ENCODE measurements at regions not wholly inside any gene's neighbourhood (a gene's known extent, or its start where the extent isn't known, plus 50 kb on each side); places are given as distances from the start of the nearest gene placed in this dataset.

GRCh38 chr14:99024926-99025325, 247.1 kb downstream of the BCL11B start:
- TF ChIP-seq CTCF (conservative IDR thresholded peaks at IDR 0.05; ENCODE audit: low read depth, low read length), result no peak
- no peak for TF ChIP-seq POLR2A (IDR thresholded peaks at IDR 0.05; ENCODE audit: low read depth, low read length)
- no peak for TF ChIP-seq USF2 (IDR thresholded peaks at IDR 0.05; ENCODE audit: low read depth, low read length)
- TF ChIP-seq FOS (IDR thresholded peaks at IDR 0.05; ENCODE audit: low read depth, low read length), result no peak
- TF ChIP-seq RFX5 (IDR thresholded peaks at IDR 0.05; ENCODE audit: low read depth, low read length), result no peak
- no peak for TF ChIP-seq RCOR1 (IDR thresholded peaks at IDR 0.05; ENCODE audit: insufficient replicate concordance, low read length)

Data from IMR-90 (cell line).